Dedifferentiated amniotic fluid mesenchymal stem cell (primary cell): ENCODE measurements at regions not wholly inside any gene's neighbourhood (a gene's known extent, or its start where the extent isn't known, plus 50 kb on each side); places are given as distances from the start of the nearest gene placed in this dataset.
"Not testable (repeated sequence)": the region's sequence is repeated elsewhere in the genome, so short reads cannot be mapped to it uniquely, and the experiment has no call there.

Experiments
- DNase-seq: peaks from one replicate; pipeline ENCODE4 v3.0.0-alpha.2; 2016; ENCODE audit errors: extremely low spot score

- DNase-seq, result no peak
These were observed 50.8 kb upstream of the CTNNA1 start for GRCh38 chr5:138702166-138703077.

DNA sequence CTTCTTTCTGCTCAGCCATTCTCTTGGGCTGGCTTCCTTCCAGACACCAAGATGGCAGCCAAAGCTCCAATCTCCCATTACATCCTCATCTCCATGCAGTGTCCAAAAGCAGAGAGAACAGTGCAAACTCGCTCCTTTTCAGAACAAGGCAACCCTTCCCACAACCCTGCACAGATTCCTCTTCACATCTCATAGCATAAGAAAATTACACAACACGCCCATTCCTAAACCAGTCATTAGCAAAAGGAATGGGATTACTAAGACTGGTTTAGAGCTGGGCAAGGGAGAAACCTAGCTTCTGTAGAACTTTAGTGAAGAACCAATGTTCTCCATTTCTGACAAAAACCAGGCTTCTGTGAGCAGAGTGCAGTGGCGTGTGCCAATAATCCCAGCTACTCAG lies 51.5 kb upstream of the CTNNA1 start:
- DNase-seq, result no peak

- no peak for DNase-seq
These were observed 52.5 kb upstream of the CTNNA1 start for GRCh38 chr5:138700581-138701362.

- no peak for DNase-seq
These were observed 53.7 kb upstream of the CTNNA1 start for GRCh38 chr5:138699482-138699881.

DNA sequence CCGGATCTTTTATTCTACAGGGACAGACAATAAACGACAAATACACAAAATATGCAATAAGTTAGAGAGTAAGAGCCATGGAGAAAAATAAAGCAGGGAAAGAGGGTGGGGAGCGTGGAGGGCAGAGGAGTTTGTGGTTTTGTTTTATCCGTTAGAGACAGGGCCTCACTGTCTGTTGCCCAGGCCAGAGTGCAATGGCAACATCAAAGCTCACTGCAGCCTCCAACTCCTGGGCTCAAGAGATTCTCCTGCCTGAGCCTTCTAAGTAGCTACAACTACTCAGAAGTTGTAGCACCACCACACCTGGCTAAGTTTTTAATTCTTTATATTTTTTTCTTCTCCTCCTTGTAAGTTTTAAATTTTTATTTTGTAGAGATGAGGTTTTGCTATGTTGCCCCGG lies 54.5 kb upstream of the CTNNA1 start:
- no peak for DNase-seq

GRCh38 chr5:138697720-138698360 lies 55.4 kb upstream of the CTNNA1 start:
- no peak for DNase-seq

- DNase-seq, result peak; percentile 26
These were observed 56.7 kb upstream of the CTNNA1 start for GRCh38 chr5:138696501-138696900.

GRCh38 chr5:138695781-138696180 lies 57.4 kb upstream of the CTNNA1 start:
- no peak for DNase-seq

DNA sequence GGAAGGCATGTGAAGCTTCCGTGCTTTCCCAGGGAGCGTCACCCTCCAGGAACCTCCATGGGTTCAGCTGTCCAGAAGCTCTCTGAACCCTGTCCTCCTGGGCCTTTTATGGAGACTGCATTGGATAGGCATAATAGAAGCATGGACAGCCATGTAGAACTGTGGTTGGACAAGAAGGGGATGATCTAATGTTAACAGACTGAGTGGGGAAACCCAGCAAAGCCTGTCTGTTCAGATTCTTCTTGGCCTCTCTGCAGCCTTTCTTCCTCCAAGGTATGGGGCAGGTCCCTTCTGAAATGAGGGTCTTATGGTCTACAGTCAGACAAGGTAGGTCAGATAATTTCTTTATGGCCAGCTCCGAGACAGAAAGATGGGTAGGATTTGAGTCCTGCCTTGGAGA lies 59.1 kb upstream of the CTNNA1 start:
- no peak for DNase-seq

GRCh38 chr5:138692370-138692769 lies 60.9 kb upstream of the CTNNA1 start:
- no peak for DNase-seq

- DNase-seq, result no peak
These were observed 66.6 kb upstream of the CTNNA1 start for GRCh38 chr5:138686668-138687067.

DNA sequence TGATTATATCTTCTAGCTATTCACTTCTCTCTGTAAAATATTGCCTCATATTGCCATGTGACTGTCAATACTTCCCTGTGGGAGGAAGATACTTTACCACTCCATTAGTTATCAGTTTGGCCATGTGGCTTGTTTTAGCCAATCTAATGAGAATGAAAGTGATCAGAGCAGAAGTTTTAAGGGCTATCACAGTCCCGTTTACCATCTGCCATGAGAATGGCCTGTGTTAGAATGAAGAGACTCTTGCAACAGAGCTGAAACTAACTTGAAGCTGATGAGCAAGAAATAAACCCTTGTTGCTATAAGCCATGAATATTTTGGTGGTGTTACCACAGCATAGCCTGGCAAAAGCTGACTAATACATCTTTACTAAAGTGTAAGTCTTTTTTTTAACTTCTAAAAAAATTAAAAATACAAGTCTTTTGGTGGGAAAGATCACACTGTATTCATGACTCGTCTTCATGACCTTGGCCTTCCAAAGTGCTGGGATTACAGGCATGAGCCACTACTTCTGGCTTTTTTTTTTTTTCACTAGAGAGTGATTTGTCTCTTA lies 68.0 kb upstream of the CTNNA1 start:
- DNase-seq, result no peak

GRCh38 chr5:138682462-138682861 lies 70.8 kb upstream of the CTNNA1 start:
- not testable (repeated sequence) for DNase-seq

DNA sequence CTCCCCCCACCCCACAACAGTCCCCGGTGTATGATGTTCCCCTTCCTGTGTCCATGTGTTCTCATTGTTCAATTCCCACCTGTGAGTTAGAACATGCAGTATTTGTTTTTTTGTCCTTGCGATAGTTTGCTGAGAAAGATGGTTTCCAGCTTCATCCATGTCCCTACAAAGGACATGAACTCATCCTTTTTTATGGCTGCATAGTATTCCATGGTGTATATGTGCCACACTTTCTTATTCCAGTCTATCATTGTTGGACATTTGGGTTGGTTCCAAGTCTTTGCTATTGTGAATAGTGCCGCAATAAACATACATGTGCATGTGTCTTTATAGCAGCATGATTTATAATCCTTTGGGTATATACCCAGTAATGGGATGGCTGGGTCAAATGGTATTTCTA lies 74.4 kb upstream of the CTNNA1 start:
- not testable (repeated sequence) for DNase-seq

DNA sequence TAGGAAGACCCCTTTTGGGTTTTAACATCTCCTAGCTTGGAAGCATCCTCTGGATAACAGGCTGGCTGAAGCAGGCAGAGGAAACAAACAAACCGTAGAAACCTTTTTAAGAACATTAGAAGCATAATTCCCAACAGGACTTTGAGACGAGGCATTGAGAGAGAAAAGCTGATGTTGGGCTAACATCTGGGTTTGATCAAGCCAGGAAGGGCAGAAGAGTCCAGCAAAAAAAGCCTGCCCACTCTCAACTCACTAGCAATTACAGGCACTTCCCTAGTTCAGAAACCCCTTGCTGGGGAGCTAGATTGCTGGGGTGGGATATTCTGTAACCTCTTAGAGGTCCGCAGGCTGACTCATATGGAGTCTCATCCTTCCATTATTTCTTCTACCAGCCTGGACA lies 75.4 kb upstream of the CTNNA1 start:
- DNase-seq, result peak; percentile 26

- no peak for DNase-seq
These were observed 76.5 kb upstream of the CTNNA1 start for GRCh38 chr5:138676556-138677193.

GRCh38 chr5:138676002-138676401 lies 77.2 kb upstream of the CTNNA1 start:
- no peak for DNase-seq

GRCh38 chr5:138668451-138669380 lies 84.5 kb upstream of the CTNNA1 start:
- DNase-seq, result no peak

GRCh38 chr5:138667782-138668331 lies 85.4 kb upstream of the CTNNA1 start:
- not testable (repeated sequence) for DNase-seq

- DNase-seq, result no peak
These were observed 86.9 kb upstream of the CTNNA1 start for GRCh38 chr5:138666226-138666742.
